ENCODE measurements at regions not wholly inside any gene's neighbourhood (a gene's known extent, or its start where the extent isn't known, plus 50 kb on each side); places are given as distances from the start of the nearest gene placed in this dataset.
"Not testable (repeated sequence)": the region's sequence is repeated elsewhere in the genome, so short reads cannot be mapped to it uniquely, and the experiment has no call there.

- DNase-seq, result no peak
These were observed 78.0 kb upstream of the ATP5PO start for GRCh38 chr21:33993286-33994231.

GRCh38 chr21:33992412-33992811, 76.8 kb upstream of the ATP5PO start:
- DNase-seq, result not testable (repeated sequence)

- DNase-seq, result no peak
These were observed 75.5 kb upstream of the ATP5PO start for GRCh38 chr21:33991133-33991532.

GRCh38 chr21:33989440-33989839, 73.8 kb upstream of the ATP5PO start:
- no peak for DNase-seq

GRCh38 chr21:33988237-33989017, 72.8 kb upstream of the ATP5PO start:
- DNase-seq, result no peak

- DNase-seq, result no peak
These were observed 71.9 kb upstream of the ATP5PO start for GRCh38 chr21:33987461-33987860.

- DNase-seq, result no peak
These were observed 69.8 kb upstream of the ATP5PO start for GRCh38 chr21:33985117-33986050.

- DNase-seq, result no peak
These were observed 68.4 kb upstream of the ATP5PO start for GRCh38 chr21:33984021-33984481.

GRCh38 chr21:33981391-33982101, 65.9 kb upstream of the ATP5PO start:
- no peak for DNase-seq

- no peak for DNase-seq
These were observed 64.8 kb upstream of the ATP5PO start for GRCh38 chr21:33980276-33980916.

GRCh38 chr21:33978585-33978984, 63.0 kb upstream of the ATP5PO start:
- no peak for DNase-seq

- no peak for DNase-seq
These were observed 62.2 kb upstream of the ATP5PO start for GRCh38 chr21:33977721-33978369.

GRCh38 chr21:33977017-33977720, 61.6 kb upstream of the ATP5PO start:
- no peak for DNase-seq

- peak; percentile 27 for DNase-seq
These were observed 60.7 kb upstream of the ATP5PO start for GRCh38 chr21:33976082-33977016.

GRCh38 chr21:33975548-33976081, 60.0 kb upstream of the ATP5PO start:
- peak; percentile 19 for DNase-seq

GRCh38 chr21:33974513-33975468, 59.2 kb upstream of the ATP5PO start:
- DNase-seq, result no peak

GRCh38 chr21:33973268-33973667, 57.7 kb upstream of the ATP5PO start:
- DNase-seq, result no peak

- DNase-seq, result no peak
These were observed 56.9 kb upstream of the ATP5PO start for GRCh38 chr21:33972539-33972938.

Measured in activated CD4-positive, alpha-beta T cell treated with anti-CD3 and anti-CD28 coated beads for 1 hour (primary cell).